HepG2 (cell line): ENCODE measurements at regions not wholly inside any gene's neighbourhood (a gene's known extent, or its start where the extent isn't known, plus 50 kb on each side); places are given as distances from the start of the nearest gene placed in this dataset.

ENCODE experiments used
- ATAC-seq: fragments of 200-7000 bp; cut with Tn5 transposase; 3 replicates; pipeline ENCODE4 v1.9.1; 2020; ENCODE audit warnings: mild to moderate bottlenecking, moderate library complexity
- BruUV-seq: library from RNA; stranded (reverse); fragments of 400-500 nt; replicated peaks from 2 replicates; lab custom pipeline; 2021; lab: Mats Ljungman, UMichigan
- CTCF ChIA-PET: fragments of 300-600 bp; formaldehyde crosslinking; extraction: SDS; loops from one replicate; lab custom pipeline; 2021; ENCODE audit warnings: low total read pairs, inconsistent platforms, low intra/inter-chr PET ratio; lab: Yijun Ruan, JAX
- POLR2A ChIA-PET: fragments of 350-600 bp; sonication (Branson Sonifier 250); formaldehyde crosslinking; loops from one replicate; lab custom pipeline; 2020; ENCODE audit warnings: antibody characterized with exemption, inconsistent platforms; lab: Yijun Ruan, JAX
- DNase-seq: peaks from one replicate; pipeline ENCODE4 v3.0.0-alpha.2; 2015; ENCODE audit warnings: low spot score
- FAIRE-seq: peaks from 3 replicates; lab custom pipeline; 2011; peaks lifted over from hg19 to GRCh38; lab: Jason Lieb, UNC
- H2AFZ ChIP-seq: one replicate; pipeline ENCODE4 v1.6.1; 2011; ENCODE audit warnings: low read length, inconsistent platforms
- H3K27ac ChIP-seq: fragments of 300-600 bp; 3 replicates; pipeline ENCODE4 v1.8.0; 2011; ENCODE audit warnings: mixed run types, mild to moderate bottlenecking, mixed read lengths, low read length, inconsistent platforms; ENCODE audit not compliant: insufficient read depth; ENCODE audit errors: extremely low read length
- H3K27me3 ChIP-seq, 2 experiments: fragments of 200-600 bp in 1 of 2; 2 replicates in 1 of 2; 3 replicates in 1 of 2; pipeline versions ENCODE4 v1.6.0 to v1.8.0; 2011; ENCODE audit warnings: low read length in 2 of 2, mild to moderate bottlenecking in 2 of 2, moderate library complexity in 2 of 2, inconsistent platforms in 1 of 2; ENCODE audit not compliant: insufficient read depth in 2 of 2, control insufficient read depth in 1 of 2
- H3K36me3 ChIP-seq, 2 experiments: fragments of 200-600 bp in 1 of 2; replicated peaks in 1 of 2; 2 replicates in 1 of 2; 3 replicates in 1 of 2; pipeline versions ENCODE4 v1.5.1 to v1.8.0; 2011; ENCODE audit warnings: low read length in 2 of 2, inconsistent platforms in 1 of 2; ENCODE audit not compliant: insufficient read depth in 2 of 2, control insufficient read depth in 1 of 2
- H3K4me1 ChIP-seq: 2 replicates; pipeline ENCODE4 v1.5.1; 2012; ENCODE audit warnings: low read length, inconsistent platforms; ENCODE audit not compliant: insufficient read depth
- H3K4me2 ChIP-seq: 2 replicates; pipeline ENCODE4 v1.6.0; 2011; ENCODE audit warnings: low read depth, low read length, inconsistent platforms
- H3K4me3 ChIP-seq, 3 experiments: fragments of 200-600 bp in 1 of 3; sonication (generic), shearing (Covaris generic) in 1 of 3; replicated peaks in 1 of 3; 2 replicates each; pipeline ENCODE4 v1.5.1; 2011 to 2016; ENCODE audit warnings: low read length in 3 of 3, inconsistent platforms in 2 of 3, low read depth in 2 of 3, mild to moderate bottlenecking in 2 of 3, control low read depth in 1 of 3, mixed read lengths in 1 of 3; ENCODE audit not compliant: insufficient read depth in 1 of 3
- H3K79me2 ChIP-seq: one replicate; pipeline ENCODE4 v1.6.1; 2011; ENCODE audit warnings: low read length, inconsistent platforms; ENCODE audit not compliant: insufficient read depth
- H3K9ac ChIP-seq: 2 replicates; pipeline ENCODE4 v1.6.0; 2011; ENCODE audit warnings: mild to moderate bottlenecking, low read depth, low read length, inconsistent platforms; ENCODE audit not compliant: insufficient read depth
- H3K9me3 ChIP-seq: 2 replicates; pipeline ENCODE4 v1.5.1; 2012; ENCODE audit warnings: mild to moderate bottlenecking, low read length
- H4K20me1 ChIP-seq: 2 replicates; pipeline ENCODE4 v1.6.0; 2011; ENCODE audit warnings: inconsistent platforms, mild to moderate bottlenecking, low read length, moderate library complexity; ENCODE audit not compliant: insufficient read depth
- ATF7 ChIP-seq, 2 experiments: fragments of 450-650 bp in 1 of 2; sonication (generic) in 1 of 2; formaldehyde crosslinking in 1 of 2; IDR thresholded peaks; 2 replicates each; pipeline versions ENCODE4 v1.4.0 to v1.6.1; 2016 to 2020; ENCODE audit warnings: antibody characterized with exemption in 1 of 2, mild to moderate bottlenecking in 1 of 2, missing genetic modification reagents in 1 of 2
- CEBPB ChIP-seq: IDR thresholded peaks from 2 replicates; pipeline ENCODE4 v1.6.1; 2011; ENCODE audit warnings: low read depth, low read length, improper control_type of control experiment, borderline replicate concordance
- ETV6 ChIP-seq: sonication (generic); formaldehyde crosslinking; conservative IDR thresholded peaks from 2 replicates; pipeline ENCODE4 v1.4.0; 2020; ENCODE audit warnings: missing genetic modification reagents
- NAIF1 ChIP-seq: sonication (generic); formaldehyde crosslinking; IDR thresholded peaks from 2 replicates; pipeline ENCODE4 v1.5.0; 2020; ENCODE audit warnings: mild to moderate bottlenecking, missing genetic modification reagents, borderline replicate concordance
- PHB2 ChIP-seq: fragments of 450-650 bp; IDR thresholded peaks from 2 replicates; pipeline ENCODE4 v1.6.1; 2018; ENCODE audit not compliant: partially characterized antibody
- ZFY ChIP-seq: sonication (generic); formaldehyde crosslinking; IDR thresholded peaks from 2 replicates; pipeline ENCODE4 v1.4.0; 2020; ENCODE audit warnings: missing genetic modification reagents
- ZNF180 ChIP-seq: sonication (generic); formaldehyde crosslinking; IDR thresholded peaks from 2 replicates; pipeline ENCODE4 v1.4.0; 2020; ENCODE audit warnings: low read depth, missing genetic modification reagents, borderline replicate concordance
- ZNF256 ChIP-seq: sonication (generic); formaldehyde crosslinking; conservative IDR thresholded peaks from 2 replicates; pipeline ENCODE4 v1.4.0; 2020; ENCODE audit warnings: missing genetic modification reagents
- ZNF264 ChIP-seq: sonication (generic); formaldehyde crosslinking; IDR thresholded peaks from 2 replicates; pipeline ENCODE4 v1.4.0; 2020; ENCODE audit warnings: missing genetic modification reagents
- ZNF274 ChIP-seq: sonication (generic); formaldehyde crosslinking; IDR thresholded peaks from 2 replicates; pipeline ENCODE4 v1.5.1; 2020; ENCODE audit warnings: mild to moderate bottlenecking, missing genetic modification reagents
- ZNF572 ChIP-seq: sonication (generic); formaldehyde crosslinking; IDR thresholded peaks from 2 replicates; pipeline ENCODE4 v1.5.1; 2020; ENCODE audit warnings: mild to moderate bottlenecking, missing genetic modification reagents
- ZNF616 ChIP-seq: sonication (generic); formaldehyde crosslinking; IDR thresholded peaks from 2 replicates; pipeline ENCODE4 v1.5.0; 2020; ENCODE audit warnings: low read depth, mild to moderate bottlenecking, missing genetic modification reagents
- WGBS: methylation state at CpG from one replicate; pipeline ENCODE4 v1.1.6; 2017; ENCODE audit warnings: low lambda C conversion rate; 5-methylcytosine and 5-hydroxymethylcytosine counted together
- in situ Hi-C: cut with HindIII; loops from 2 replicates; pipeline ENCODE4 v1.10.0; 2017; ENCODE audit warnings: low pct_unique_long_range_greater_than_20kb; ENCODE audit not compliant: extremely low pct_ligation_motif_present
- intact Hi-C: fragments of 100-400 bp; cut with micrococcal nuclease; formaldehyde crosslinking; loops from one replicate; pipeline ENCODE4 v1.10.0; 2022; ENCODE audit not compliant: unreplicated experiment
- TF ChIP-seq, protein P1 (sequence below): sonication (generic); formaldehyde crosslinking; IDR thresholded peaks from 2 replicates; pipeline ENCODE4 v1.8.0; 2022; ENCODE audit warnings: mild to moderate bottlenecking, missing genetic modification reagents, moderate library complexity
- TF ChIP-seq, protein P2 (sequence below): sonication (generic); formaldehyde crosslinking; IDR thresholded peaks from 2 replicates; pipeline ENCODE4 v1.4.0; 2020; ENCODE audit warnings: missing genetic modification reagents, mild to moderate bottlenecking, borderline replicate concordance

DNA sequence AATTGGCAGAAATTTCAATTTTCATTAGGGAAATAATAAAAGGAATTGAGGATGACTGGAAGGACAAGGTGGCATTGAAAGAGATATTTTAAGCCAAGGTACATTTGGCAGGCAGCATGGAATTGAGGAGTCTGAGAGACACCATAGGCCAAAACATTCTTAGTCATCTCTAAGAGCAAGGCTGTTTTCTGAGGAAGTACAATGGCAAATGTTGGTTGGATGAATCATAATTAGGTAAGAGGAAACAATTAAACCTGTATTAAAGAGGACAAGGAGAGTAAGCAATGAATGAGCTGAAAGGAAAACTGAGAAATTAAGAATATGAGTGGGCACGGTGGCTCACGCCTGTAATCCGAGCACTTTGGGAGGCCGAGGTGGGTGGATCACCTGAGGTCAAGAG, 86.3 kb downstream of the MRPL32 start:
- intact Hi-C loops, result no loop called here
- in situ Hi-C loops, result no loop called here
- Histone ChIP-seq H3K27me3 (peaks cover 0 to 4% of the 10 kb centered on the region in 2 experiments; a peak in 2 of 5 replicates), H3K9ac (no peak overlapping the region), H3K79me2 (no peaks in the 10 kb centered on the region), H3K9me3 (no peaks in the 10 kb centered on the region), H3K4me1 (no peaks in the 10 kb centered on the region), H3K4me3 (no peak overlapping the region), H4K20me1 (no peaks in the 10 kb centered on the region), H2AFZ (no peak overlapping the region), H3K27ac (no peak overlapping the region), H3K36me3 (no peaks in the 10 kb centered on the region), H3K4me2 (no peak overlapping the region)
- 17% methylated on average over 4 of the region's 4 CpGs for WGBS
- ChIA-PET POLR2A (no interaction called here), CTCF (no interaction called here)
- DNase-seq, result no peak
- no peak for ATAC-seq
- no peak for FAIRE-seq
- TF ChIP-seq ATF7 (IDR thresholded peaks at IDR 0.05) (no peak), ATF7 (CRISPR knock-in tag; IDR thresholded peaks at IDR 0.05) (no peak), ZNF264 (CRISPR knock-in tag) (no peak), CEBPB (no peak), ZNF180 (CRISPR knock-in tag) (no peak), ETV6 (no peak)
- BruUV-seq, result no TSS peak

DNA sequence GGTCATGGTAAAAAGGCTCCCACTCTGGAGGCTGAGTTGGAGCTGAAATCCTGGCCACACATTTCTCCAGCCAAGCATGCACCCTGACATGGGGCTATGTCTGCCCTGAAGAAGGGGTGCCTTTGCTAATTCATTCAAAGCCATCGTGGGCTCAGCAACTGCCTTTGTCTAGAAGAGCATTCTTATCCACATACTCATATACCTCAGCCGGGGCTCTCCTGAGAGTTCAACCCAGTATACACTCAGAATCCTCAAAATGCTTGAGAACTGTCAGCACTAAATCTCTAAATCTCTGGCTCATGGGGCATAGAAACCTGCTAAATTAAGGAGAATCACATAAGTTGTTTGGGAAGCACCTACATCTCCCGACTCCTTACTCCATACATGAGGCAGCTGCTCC, 89.3 kb downstream of the MRPL32 start:
- Histone ChIP-seq H3K9me3 (no peaks in the 10 kb centered on the region), H3K27me3 (peaks cover 0 to 4% of the 10 kb centered on the region in 2 experiments; a peak in 2 of 5 replicates), H2AFZ (no peak overlapping the region), H3K9ac (no peak overlapping the region), H3K4me1 (no peaks in the 10 kb centered on the region), H3K79me2 (no peaks in the 10 kb centered on the region), H3K4me3 (no peak overlapping the region), H4K20me1 (no peaks in the 10 kb centered on the region), H3K36me3 (no peaks in the 10 kb centered on the region), H3K27ac (no peak overlapping the region), H3K4me2 (no peak overlapping the region)
- 6% methylated on average over 2 of the region's 3 CpGs for WGBS
- BruUV-seq, result no TSS peak
- in situ Hi-C loops (no loop called here), intact Hi-C loops (no loop called here)
- no peak for DNase-seq
- ChIA-PET CTCF (no interaction called here), POLR2A (no interaction called here)
- ATAC-seq, result no peak
- TF ChIP-seq, protein P1, sequence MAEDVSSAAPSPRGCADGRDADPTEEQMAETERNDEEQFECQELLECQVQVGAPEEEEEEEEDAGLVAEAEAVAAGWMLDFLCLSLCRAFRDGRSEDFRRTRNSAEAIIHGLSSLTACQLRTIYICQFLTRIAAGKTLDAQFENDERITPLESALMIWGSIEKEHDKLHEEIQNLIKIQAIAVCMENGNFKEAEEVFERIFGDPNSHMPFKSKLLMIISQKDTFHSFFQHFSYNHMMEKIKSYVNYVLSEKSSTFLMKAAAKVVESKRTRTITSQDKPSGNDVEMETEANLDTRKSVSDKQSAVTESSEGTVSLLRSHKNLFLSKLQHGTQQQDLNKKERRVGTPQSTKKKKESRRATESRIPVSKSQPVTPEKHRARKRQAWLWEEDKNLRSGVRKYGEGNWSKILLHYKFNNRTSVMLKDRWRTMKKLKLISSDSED (CRISPR knock-in tag), result no peak
- TF ChIP-seq ZNF616 (CRISPR knock-in tag), result no peak
- TF ChIP-seq PHB2, result no peak
- TF ChIP-seq ZFY (CRISPR knock-in tag), result no peak
- TF ChIP-seq ZNF274, result no peak
- TF ChIP-seq, protein P2, sequence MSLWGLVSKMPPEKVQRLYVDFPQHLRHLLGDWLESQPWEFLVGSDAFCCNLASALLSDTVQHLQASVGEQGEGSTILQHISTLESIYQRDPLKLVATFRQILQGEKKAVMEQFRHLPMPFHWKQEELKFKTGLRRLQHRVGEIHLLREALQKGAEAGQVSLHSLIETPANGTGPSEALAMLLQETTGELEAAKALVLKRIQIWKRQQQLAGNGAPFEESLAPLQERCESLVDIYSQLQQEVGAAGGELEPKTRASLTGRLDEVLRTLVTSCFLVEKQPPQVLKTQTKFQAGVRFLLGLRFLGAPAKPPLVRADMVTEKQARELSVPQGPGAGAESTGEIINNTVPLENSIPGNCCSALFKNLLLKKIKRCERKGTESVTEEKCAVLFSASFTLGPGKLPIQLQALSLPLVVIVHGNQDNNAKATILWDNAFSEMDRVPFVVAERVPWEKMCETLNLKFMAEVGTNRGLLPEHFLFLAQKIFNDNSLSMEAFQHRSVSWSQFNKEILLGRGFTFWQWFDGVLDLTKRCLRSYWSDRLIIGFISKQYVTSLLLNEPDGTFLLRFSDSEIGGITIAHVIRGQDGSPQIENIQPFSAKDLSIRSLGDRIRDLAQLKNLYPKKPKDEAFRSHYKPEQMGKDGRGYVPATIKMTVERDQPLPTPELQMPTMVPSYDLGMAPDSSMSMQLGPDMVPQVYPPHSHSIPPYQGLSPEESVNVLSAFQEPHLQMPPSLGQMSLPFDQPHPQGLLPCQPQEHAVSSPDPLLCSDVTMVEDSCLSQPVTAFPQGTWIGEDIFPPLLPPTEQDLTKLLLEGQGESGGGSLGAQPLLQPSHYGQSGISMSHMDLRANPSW, result no peak
- TF ChIP-seq NAIF1 (CRISPR knock-in tag), result no peak
- no peak for TF ChIP-seq ZNF572
- no peak for TF ChIP-seq ZNF256 (CRISPR knock-in tag)
- FAIRE-seq, result no peak
